Lower lobe of right lung (tissue), 2 donors: ENCODE measurements at regions not wholly inside any gene's neighbourhood (a gene's known extent, or its start where the extent isn't known, plus 50 kb on each side); places are given as distances from the start of the nearest gene placed in this dataset.

Experiments
- ATAC-seq, 2 donors: fragments of 200-7000 bp; cut with Tn5 transposase; one replicate each; pipeline ENCODE4 v1.9.1; 2020 to 2022; ENCODE audit warnings: mild to moderate bottlenecking in 2 of 2, moderate library complexity in 2 of 2
- DNase-seq: peaks from one replicate; pipeline ENCODE4 v3.0.0-alpha.2; 2020
- H3K27ac ChIP-seq: fragments of 200-600 bp; one replicate; pipeline ENCODE4 v1.8.0; 2022
- H3K27me3 ChIP-seq: fragments of 200-600 bp; one replicate; pipeline ENCODE4 v1.8.0; 2022; ENCODE audit warnings: low read depth
- H3K36me3 ChIP-seq: fragments of 200-600 bp; one replicate; pipeline ENCODE4 v1.8.0; 2022; ENCODE audit warnings: mild to moderate bottlenecking
- H3K4me1 ChIP-seq: fragments of 200-600 bp; one replicate; pipeline ENCODE4 v1.8.0; 2022
- H3K4me3 ChIP-seq: fragments of 200-600 bp; one replicate; pipeline ENCODE4 v1.8.0; 2022; ENCODE audit warnings: mild to moderate bottlenecking
- H3K9me3 ChIP-seq: fragments of 200-600 bp; one replicate; pipeline ENCODE4 v1.8.0; 2022
- intact Hi-C: fragments of 100-400 bp; cut with DNase I; formaldehyde crosslinking; loops from one replicate; pipeline ENCODE4 v1.11.0; 2022
- TF ChIP-seq, protein P1 (sequence below): fragments of 200-600 bp; IDR thresholded peaks from one replicate; pipeline ENCODE4 v1.8.0; 2022; ENCODE audit warnings: antibody characterized with exemption, mild to moderate bottlenecking
- donor health status: DM: no; HTN: yes; CAD: no; lungs with severe emphysema.

DNA sequence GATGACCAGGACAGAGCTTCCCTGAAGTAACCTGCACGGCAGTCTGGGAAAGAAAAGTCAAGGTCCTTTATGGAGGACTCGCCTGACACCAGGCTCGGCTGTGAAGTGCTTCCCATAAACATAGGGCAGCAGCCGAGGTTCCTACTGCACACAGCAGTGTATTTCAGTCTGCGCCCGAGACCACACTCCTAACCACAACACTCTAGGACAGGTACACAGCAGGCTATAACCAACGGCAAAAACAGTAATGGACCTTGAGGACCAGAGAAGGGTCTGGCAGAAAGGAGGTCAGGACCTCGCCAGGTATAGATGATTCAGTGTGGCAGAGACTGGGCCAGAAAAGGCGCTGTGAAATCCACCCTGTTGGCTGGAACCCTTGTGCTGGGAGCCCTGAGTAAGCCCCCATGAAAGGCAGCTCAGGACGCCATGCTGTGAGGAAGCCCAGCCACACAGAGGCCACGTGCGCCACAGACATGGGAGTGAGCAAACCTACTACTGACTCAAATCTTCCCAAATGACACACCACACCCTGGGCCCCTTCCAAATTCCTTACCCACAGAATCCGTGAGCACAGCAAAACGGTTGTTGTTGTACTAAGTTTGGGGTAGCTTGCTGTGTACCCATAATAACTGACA is 129.6 kb upstream of the CST7 start:
- no peak for DNase-seq
- intact Hi-C loops: no loop called here
- no peak overlapping the region for H3K27ac ChIP-seq
- H3K4me1 ChIP-seq: no peaks in the 10 kb centered on the region
- no peak for ATAC-seq
- H3K4me3 ChIP-seq: no peak overlapping the region
- no peaks in the 10 kb centered on the region for H3K27me3 ChIP-seq
- H3K36me3 ChIP-seq: no peaks in the 10 kb centered on the region
- H3K9me3 ChIP-seq: no peaks in the 10 kb centered on the region
- TF ChIP-seq, protein P1, sequence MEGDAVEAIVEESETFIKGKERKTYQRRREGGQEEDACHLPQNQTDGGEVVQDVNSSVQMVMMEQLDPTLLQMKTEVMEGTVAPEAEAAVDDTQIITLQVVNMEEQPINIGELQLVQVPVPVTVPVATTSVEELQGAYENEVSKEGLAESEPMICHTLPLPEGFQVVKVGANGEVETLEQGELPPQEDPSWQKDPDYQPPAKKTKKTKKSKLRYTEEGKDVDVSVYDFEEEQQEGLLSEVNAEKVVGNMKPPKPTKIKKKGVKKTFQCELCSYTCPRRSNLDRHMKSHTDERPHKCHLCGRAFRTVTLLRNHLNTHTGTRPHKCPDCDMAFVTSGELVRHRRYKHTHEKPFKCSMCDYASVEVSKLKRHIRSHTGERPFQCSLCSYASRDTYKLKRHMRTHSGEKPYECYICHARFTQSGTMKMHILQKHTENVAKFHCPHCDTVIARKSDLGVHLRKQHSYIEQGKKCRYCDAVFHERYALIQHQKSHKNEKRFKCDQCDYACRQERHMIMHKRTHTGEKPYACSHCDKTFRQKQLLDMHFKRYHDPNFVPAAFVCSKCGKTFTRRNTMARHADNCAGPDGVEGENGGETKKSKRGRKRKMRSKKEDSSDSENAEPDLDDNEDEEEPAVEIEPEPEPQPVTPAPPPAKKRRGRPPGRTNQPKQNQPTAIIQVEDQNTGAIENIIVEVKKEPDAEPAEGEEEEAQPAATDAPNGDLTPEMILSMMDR: no peak

DNA sequence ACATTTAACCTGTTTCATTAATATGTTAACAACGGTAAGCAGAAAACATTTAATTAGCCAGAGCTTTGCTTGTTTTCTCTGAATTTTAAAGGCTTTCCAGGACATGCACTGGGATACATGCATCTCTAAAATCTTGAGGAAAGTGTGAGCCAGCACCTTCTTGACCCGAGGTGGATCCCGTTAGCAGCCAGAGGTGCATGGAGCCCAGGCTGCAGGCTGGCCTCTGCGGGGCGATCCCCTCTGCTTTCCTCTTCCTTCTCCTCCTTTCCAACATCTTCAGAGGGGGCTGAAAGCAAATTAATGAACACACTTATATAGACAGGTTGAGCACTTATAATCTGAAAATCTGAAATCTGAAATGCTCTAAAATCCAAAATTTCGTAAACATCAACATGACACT is 128.7 kb upstream of the CST7 start:
- intact Hi-C loops: no loop called here
- H3K27ac ChIP-seq: no peak overlapping the region
- ATAC-seq: no peak
- H3K27me3 ChIP-seq: no peaks in the 10 kb centered on the region
- H3K4me1 ChIP-seq: no peaks in the 10 kb centered on the region
- H3K36me3 ChIP-seq: no peaks in the 10 kb centered on the region
- TF ChIP-seq, protein P1: no peak
- H3K4me3 ChIP-seq: no peak overlapping the region
- H3K9me3 ChIP-seq: no peaks in the 10 kb centered on the region
- no peak for DNase-seq

DNA sequence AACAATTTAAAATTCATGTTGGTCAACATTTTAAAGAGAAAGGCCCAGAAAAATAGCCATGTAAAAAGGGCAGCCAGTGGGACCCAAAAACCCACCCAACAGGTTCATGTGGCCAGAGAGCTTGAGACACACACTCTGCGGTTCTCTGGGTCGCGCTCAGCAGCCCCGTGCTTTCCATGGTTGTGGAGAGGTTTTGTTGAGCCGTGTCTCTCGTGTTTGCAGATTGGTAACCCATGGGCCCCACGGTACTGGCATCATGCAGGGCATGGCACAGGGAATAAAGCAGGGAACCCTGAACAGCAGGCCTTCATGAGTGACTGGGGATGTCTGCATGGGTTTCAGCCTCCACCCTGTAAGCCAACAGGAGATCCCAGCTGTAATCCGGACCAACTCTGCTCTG is 127.7 kb upstream of the CST7 start:
- Histone ChIP-seq H3K9me3 (no peaks in the 10 kb centered on the region), H3K4me1 (no peaks in the 10 kb centered on the region), H3K27me3 (no peaks in the 10 kb centered on the region), H3K36me3 (no peaks in the 10 kb centered on the region), H3K27ac (no peak overlapping the region), H3K4me3 (no peak overlapping the region)
- intact Hi-C loops: no loop called here
- TF ChIP-seq, protein P1: no peak
- DNase-seq (no peak), ATAC-seq (no peak)

DNA sequence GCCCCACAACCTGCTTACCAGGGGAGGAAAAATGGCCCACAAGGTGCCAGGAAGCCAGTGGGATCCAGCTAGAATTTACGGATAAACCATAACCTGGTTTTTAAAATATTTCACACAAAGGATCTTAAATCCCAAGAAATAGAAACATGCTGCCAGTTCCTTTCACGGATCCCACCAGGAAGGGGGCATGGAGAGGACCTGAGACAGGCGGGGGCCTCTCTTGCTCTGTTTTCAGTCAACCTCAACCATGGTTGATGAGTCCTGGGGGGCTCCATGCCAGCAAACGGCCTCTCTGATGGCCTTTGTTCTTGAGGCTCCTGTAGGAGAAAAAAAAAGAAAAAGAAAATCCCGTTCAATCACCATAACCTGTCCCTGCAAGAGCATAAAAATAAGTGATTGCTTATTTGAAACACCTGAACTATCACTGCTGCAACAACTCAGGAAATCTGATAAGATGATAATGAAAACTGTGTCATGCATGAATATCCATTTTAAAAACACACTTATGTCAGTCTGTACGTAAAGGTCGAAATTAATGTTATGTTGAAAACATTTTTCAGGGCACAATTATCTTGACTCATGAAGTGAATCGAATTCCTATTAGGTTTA is 125.8 kb upstream of the CST7 start:
- intact Hi-C loops: no loop called here
- ATAC-seq: no peak
- TF ChIP-seq, protein P1: no peak
- no peak for DNase-seq
- H3K9me3 ChIP-seq: no peaks in the 10 kb centered on the region
- no peaks in the 10 kb centered on the region for H3K4me1 ChIP-seq
- no peak overlapping the region for H3K27ac ChIP-seq
- H3K4me3 ChIP-seq: no peak overlapping the region
- H3K36me3 ChIP-seq: no peaks in the 10 kb centered on the region
- no peaks in the 10 kb centered on the region for H3K27me3 ChIP-seq

DNA sequence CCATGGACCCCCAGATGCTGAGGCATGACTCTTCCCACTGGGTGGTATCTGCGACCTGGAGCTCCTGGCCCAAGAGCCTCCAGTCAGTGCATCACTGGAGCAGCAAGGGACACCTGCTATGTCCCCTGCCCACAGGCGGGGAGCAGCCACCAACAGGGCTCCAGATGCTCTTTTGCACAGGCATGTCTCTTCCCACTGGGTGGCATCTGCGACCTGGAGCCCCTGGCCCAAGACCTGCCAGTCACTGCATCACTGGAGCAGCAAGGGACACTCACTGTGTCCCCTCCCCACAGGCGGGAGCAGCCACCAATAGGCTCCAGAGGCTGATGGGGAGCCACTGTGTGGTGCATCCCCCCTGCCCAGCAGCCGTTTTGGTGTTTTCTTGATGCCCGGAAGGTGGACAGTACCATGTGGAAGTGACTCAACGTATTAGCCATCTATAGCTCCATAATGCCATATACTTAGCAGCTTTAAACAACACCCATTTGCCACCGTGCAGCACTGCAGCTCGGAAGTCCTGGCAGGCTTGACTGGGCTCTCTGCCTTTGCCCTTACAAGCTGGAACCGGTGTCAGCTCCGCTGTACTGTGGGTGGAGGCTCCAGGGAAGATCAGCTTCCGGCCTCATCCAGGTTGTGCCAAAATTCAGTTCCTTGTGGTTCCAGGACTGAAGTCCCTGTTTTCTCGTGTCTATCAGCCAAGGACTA is 124.9 kb upstream of the CST7 start:
- intact Hi-C loops: no loop called here
- Histone ChIP-seq H3K27ac (no peak overlapping the region), H3K4me3 (no peak overlapping the region), H3K4me1 (no peaks in the 10 kb centered on the region), H3K36me3 (no peaks in the 10 kb centered on the region), H3K27me3 (no peaks in the 10 kb centered on the region), H3K9me3 (no peaks in the 10 kb centered on the region)
- TF ChIP-seq, protein P1: no peak
- peak in 1 of 2 donors; percentile 10 for ATAC-seq
- DNase-seq: no peak
